ENCODE measurements at regions not wholly inside any gene's neighbourhood (a gene's known extent, or its start where the extent isn't known, plus 50 kb on each side); places are given as distances from the start of the nearest gene placed in this dataset.

DNA sequence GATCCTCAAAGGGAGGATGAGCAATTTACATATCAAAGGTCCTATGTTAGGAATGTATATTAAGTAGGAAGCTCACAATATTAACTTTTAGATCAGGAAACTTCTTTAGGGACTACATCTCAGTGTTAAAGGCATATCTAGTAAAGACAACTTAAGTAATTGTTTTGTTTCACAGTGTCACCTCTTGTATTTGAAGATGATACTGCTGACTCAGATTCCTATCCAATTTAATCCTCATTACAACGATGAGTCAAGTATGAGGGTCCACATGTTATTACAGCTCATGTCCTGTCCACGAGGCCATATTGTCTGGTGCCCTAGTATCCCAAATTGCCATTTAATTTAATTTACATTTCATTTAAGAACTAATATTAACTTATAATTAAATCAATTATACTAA, 523.9 kb downstream of the CCDC85A start:
- no peak for DNase-seq (ENCODE audit: low spot score)

- DNase-seq (ENCODE audit: low spot score), result no peak
Measured at GRCh38 chr2:56709181-56709580, 525.4 kb downstream of the CCDC85A start.

DNA sequence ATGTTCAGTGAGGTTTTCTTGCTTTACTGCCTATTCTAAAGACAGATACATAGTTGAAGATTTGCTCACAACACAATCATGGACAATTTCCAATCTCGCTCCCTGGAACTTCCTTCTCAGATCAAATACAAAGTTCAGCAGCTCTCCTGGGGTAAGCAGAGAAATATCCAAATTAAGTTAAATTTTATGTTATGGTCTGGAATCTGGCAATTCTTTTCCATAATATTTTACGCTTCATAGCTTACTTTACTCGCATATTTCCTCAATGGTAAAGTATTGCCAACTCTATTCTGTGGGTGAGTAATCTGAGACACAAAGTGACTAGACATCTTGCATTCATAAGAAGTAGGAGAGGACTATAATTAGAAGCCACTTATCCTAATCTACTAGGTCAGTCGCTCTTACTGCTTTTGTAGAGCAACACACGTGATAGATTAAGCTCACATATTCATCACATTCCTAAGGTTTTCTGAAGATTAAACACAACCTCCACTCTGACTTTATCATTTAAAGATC, 529.4 kb downstream of the CCDC85A start:
- no peak for DNase-seq (ENCODE audit: low spot score)

DNA sequence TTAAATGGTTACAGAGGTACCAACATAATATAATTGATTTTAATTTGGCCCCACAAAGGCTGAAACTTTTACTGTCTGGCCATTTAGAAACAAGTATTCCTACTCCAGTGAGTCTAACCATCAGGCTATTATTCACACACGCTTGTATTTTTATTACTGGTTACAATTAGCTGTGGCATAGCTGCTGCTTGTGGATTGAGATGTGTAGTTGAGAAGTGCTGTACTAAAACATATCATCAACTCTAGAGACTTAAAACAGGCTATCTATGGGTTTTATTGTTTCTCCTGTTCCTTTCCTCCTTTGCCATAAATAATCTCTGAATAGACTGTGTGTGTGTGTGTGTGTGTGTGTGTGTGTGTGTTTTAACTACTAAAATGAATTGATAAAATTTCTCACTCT, 530.2 kb downstream of the CCDC85A start:
- DNase-seq (ENCODE audit: low spot score), result no peak

- no peak for DNase-seq (ENCODE audit: low spot score)
Measured at GRCh38 chr2:56714400-56714799, 530.6 kb downstream of the CCDC85A start.

DNA sequence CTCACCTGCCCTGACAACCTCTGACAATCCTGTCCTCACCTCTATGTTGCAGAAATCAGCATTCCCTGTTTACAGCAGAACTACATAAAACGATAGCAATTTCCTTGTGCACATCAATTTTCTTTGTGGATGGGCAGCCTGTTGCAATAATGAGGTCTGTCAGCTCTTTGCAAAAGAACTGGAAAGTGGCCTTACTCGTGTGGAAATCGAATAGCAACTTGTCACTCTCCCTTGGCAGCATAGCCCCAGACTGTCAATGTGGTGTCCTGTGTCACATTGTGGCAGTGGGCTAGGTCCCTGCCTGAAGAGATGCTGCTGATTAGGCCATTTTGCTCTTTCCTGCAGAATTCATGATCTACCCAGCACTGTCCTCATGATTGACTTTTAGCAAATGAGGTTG, 531.9 kb downstream of the CCDC85A start:
- DNase-seq (ENCODE audit: low spot score), result no peak

DNA sequence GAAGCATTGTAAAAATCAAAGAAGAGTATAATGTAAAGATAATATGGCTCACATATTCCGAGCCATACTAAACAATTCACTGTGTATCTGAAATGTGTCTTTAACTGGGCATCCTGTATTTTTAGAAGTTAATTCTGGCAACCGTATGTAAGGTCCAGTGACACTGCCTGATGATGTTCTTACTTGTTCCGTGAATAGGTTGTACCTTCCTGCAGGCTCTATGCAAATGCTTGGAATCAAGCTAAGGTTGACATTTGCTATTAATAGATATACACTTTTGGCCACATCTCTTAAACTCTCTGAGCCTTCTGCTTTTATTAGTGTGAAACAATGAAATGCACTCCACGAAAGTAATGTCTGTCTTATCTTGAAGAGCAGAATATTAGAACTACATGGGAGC, 534.6 kb downstream of the CCDC85A start:
- DNase-seq (ENCODE audit: low spot score), result no peak

GRCh38 chr2:56729212-56729611, 545.4 kb downstream of the CCDC85A start:
- DNase-seq (ENCODE audit: low spot score), result no peak

DNA sequence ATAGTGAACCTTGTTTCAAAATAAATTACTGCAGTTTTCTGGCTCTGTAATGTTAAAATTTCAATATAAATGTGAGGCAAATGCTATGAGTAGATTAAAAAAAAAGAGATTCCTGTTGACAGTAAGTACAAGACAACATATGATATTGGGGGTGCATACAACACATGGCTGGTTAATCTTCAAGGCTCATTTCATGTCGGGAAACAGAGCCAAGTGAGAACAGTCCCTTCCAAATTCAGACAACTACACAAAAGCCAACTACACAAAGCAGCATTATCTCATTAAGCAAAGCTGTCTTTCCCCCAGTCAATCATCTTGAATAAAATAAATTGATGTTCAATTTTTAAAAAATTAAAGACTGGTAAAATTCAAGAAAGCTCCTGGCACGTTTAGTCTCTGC, 549.2 kb downstream of the CCDC85A start:
- no peak for DNase-seq (ENCODE audit: low spot score)

DNA sequence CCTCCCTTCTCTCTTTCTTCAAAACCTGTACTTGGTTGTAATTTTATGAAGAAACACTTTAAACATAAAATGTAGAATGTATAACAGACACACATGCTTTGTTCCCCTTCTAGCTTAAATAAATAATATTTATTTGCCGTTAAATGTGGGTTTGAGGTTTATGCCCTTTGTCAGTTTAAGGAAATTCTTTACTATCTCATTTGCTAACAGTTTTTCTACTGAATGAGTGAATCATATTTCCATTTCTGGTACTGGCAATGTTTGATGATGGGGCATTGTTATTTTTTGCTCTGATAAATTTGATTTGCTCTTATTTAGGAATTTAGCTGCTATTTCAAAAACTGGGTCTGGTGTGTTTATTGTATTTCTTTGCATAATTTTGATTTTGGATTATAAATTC, 555.6 kb downstream of the CCDC85A start:
- DNase-seq (ENCODE audit: low spot score), result no peak

DNA sequence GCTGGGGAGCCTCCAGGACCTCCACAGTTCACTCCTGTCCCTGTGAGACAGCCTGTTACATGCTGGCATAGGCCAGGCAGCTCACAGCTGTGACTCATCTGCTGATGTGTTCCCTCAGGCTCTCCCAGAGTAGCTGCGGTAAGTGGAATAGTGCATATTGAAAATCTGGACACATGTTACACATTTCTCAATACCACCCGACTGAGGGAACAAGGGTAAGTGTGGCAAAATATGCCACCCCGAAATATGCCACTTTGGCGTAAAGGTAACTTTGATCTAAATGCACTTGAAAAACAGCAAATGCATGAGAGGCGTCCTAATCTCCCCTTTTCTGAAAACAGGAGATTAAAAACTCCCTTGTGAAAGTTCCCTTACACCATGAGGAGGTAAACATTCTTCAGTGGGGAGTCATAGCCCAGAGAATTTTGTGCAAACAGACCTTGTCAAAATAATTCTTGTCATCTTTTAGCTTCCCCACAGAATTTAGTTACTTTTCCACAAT, 557.9 kb downstream of the CCDC85A start:
- DNase-seq (ENCODE audit: low spot score), result no peak

- DNase-seq (ENCODE audit: low spot score), result no peak
Measured at GRCh38 chr2:56743807-56744206, 560.0 kb downstream of the CCDC85A start.

- DNase-seq (ENCODE audit: low spot score), result no peak
Measured at GRCh38 chr2:56749152-56749752, 565.5 kb downstream of the CCDC85A start.

DNA sequence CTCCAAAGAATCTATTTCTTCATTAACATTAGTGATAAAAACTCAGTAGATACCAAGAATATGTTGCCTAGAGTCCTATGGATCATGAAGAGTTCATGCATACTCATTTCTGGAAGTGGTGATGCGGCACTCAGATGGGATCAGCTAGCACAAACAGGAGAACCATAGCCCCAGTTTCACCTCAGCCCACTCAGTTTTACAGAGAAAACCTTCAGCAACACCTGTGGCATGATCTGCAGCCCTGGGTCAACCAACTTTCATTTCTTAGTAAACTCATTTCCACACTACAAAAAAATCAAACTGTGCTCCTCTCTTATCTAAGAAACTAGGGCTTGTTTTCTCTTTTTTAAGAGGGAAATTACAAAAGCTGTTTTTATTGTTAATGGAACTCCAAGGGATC, 569.4 kb downstream of the CCDC85A start:
- no peak for DNase-seq (ENCODE audit: low spot score)

DNA sequence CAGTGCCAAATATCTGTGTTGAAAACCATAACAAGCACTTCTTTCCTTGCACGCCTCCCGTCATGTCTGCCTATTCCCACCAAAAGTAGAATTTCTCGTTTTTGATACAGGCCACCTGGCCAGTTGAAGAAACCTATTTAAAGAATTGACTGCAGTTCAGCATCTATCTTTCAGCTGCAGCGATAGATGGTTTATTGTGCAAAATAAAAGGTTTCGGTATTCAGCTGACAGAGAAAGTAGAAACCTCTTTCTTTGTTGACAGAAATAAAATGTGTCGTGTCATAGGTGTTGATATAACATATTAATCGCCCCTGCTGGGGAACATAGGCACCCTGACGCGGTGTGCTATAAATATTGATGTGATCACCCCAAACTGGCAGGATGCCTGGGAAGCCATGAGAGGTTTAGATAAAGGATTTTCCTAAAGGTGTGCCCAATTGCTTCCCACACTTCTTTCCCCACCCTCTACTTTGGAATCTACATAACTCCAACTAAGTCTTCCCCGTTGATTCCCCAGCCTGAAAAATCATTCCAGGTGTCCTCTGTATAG, 570.4 kb downstream of the CCDC85A start:
- no peak for DNase-seq (ENCODE audit: low spot score)

DNA sequence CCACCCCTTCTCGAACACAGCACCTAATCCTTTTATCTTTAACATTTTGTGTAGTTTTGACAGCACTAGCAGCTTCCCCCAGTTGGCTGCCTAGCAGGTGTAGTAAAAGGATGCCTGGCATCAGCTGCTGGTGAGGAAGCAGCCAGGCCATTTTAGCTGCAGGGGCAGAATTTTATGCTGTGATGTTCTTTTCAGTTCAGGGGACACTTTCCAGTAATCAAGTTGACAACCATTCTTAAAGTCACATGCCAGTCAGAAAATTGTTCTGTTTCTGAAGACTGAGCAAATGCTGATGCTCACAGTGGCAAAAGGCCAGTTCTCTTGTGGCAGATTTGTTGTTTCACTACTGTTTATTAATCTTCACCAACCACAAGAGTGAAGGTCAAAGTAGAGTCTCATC, 570.8 kb downstream of the CCDC85A start:
- DNase-seq (ENCODE audit: low spot score), result no peak

DNA sequence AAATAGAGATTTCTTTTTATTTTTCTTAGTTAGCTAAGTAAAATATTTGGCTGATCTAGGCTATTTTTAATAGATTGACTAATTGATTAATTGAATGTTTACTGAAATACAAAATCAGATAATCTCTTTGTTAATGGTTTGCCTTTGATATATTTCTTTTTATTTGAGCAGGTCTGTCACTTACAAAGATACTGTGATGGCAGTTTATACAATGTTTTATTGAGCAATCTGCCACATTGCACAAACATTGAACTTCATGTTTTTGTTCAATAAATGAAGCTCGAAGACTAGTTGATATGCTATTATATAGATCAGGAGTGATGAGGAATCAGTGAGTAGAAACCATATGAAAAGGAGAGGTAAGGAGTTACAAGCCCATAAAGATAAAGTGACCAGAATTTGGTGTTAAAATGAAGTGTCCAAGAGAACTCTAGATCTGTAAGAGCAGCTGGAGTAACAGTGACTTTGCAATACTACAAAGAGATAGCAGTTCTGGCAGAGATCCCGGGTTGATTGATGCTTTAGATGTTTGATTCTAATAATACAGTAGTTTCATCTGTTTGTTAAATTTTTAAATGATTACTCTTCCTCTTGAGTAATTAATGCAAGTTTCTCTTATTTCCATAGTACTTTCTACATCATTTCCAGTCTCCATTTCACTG, 574.2 kb downstream of the CCDC85A start:
- no peak for DNase-seq (ENCODE audit: low spot score)

DNA sequence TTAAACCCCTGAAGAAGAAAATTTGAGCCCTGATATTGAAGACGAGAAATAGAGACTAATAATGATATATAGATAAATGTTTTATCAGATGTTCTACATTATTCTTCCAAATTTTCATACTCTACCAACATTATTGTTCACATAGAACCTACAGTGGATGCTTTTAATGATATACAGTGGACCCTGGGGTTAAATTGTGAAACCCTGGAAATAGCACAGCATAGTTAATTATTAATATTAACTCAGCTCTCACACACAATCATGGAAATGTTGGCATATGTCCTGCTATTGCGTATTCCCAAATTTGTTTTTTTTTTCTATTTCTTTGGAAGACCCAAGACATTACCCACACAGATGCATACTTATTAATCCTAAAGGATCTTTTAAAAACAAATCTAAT, 579.9 kb downstream of the CCDC85A start:
- DNase-seq (ENCODE audit: low spot score), result no peak

GRCh38 chr2:56768973-56769372, 585.2 kb downstream of the CCDC85A start:
- DNase-seq (ENCODE audit: low spot score), result no peak

GRCh38 chr2:56770490-56770889, 586.7 kb downstream of the CCDC85A start:
- no peak for DNase-seq (ENCODE audit: low spot score)

DNA sequence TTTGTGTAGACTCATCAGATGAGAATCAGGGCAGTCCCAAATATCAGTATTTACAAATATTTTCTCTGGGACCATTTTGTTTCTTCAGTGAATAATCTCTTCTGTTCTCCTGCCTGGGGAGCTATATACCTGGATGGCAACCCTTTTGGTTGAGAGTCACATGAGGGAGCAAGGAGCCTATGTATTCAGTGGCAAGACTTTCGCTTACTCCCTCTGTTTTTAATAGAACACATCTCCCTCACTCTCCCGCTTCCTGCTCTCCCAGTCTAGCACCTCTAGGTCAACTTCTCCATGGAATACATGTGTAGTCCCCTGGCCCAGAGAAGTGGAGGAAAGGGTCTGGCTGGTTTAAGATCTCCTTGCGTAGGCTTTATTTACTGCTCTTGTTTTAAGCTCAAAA, 600.3 kb downstream of the CCDC85A start:
- no peak for DNase-seq (ENCODE audit: low spot score)

- DNase-seq (ENCODE audit: low spot score), result no peak
Measured at GRCh38 chr2:56801214-56801613, 617.4 kb downstream of the CCDC85A start.

GRCh38 chr2:56801770-56802169, 618.0 kb downstream of the CCDC85A start:
- no peak for DNase-seq (ENCODE audit: low spot score)

DNA sequence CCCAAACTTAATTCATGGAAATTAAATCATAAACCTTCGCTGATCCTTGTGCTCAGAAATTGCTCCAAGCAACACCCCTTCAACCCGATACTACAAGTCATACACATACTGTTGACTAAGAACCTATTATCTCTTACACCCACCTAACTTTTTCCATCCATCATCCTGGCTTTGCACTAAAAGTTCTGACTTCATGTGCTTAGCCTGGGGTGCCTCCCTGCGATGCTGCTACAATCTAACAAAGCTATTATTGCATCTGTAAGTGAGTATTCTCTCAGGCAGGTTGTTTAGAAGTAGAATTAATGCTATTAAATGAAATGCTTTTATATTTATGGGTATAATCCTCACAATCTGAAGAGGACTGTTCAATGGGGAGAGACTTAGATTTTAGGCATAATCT, 619.8 kb downstream of the CCDC85A start:
- DNase-seq (ENCODE audit: low spot score), result no peak

All from HuH-7.5 (cell line).